SH-SY5Y (cell line): ENCODE measurements at regions not wholly inside any gene's neighbourhood (a gene's known extent, or its start where the extent isn't known, plus 50 kb on each side); places are given as distances from the start of the nearest gene placed in this dataset.

Experiments used
- GATA2 ChIP-seq: IDR thresholded peaks from 2 replicates; pipeline ENCODE4 v1.6.1; 2011; ENCODE audit warnings: mild to moderate bottlenecking, low read depth, low read length
- GATA3 ChIP-seq: IDR thresholded peaks from 2 replicates; pipeline ENCODE4 v1.6.1; 2011; ENCODE audit warnings: low read depth, mild to moderate bottlenecking, low read length, moderate library complexity

- TF ChIP-seq GATA2 (peak; percentile 83), GATA3 (peak; percentile 95)
Measured at GRCh38 chr5:72752909-72753308, 63.6 kb upstream of the TNPO1 start.
